Left lung (tissue), 4 donors: ENCODE measurements at regions not wholly inside any gene's neighbourhood (a gene's known extent, or its start where the extent isn't known, plus 50 kb on each side); places are given as distances from the start of the nearest gene placed in this dataset.

Experiments
- ATAC-seq: fragments of 200-7000 bp; cut with Tn5 transposase; one replicate; pipeline ENCODE4 v1.9.1; 2020; ENCODE audit warnings: moderate library complexity
- DNase-seq, 4 donors: peaks; one replicate each; pipeline ENCODE4 v3.0.0-alpha.2; 2013 to 2020
- H3K27ac ChIP-seq, 2 donors: fragments of 200-600 bp; sonication (generic) in 1 of 2; one replicate each; pipeline versions ENCODE4 v1.5.0 to v1.8.0; 2020 to 2021
- H3K27me3 ChIP-seq, 2 donors: fragments of 200-600 bp; sonication (generic) in 1 of 2; one replicate each; pipeline versions ENCODE4 v1.5.0 to v1.8.0; 2020 to 2021
- H3K36me3 ChIP-seq, 2 donors: fragments of 200-600 bp; sonication (generic) in 1 of 2; one replicate each; pipeline versions ENCODE4 v1.5.0 to v1.8.0; 2020 to 2021
- H3K4me1 ChIP-seq, 2 donors: fragments of 200-600 bp; one replicate each; pipeline ENCODE4 v1.8.0; 2021
- H3K4me3 ChIP-seq, 2 donors: fragments of 200-600 bp; sonication (generic) in 1 of 2; one replicate each; pipeline versions ENCODE4 v1.5.0 to v1.8.0; 2020 to 2021; ENCODE audit warnings: mild to moderate bottlenecking in 1 of 2
- H3K9me3 ChIP-seq, 2 donors: fragments of 200-600 bp; sonication (generic) in 1 of 2; one replicate each; pipeline versions ENCODE4 v1.5.0 to v1.8.0; 2020 to 2021
- intact Hi-C, 2 donors: fragments of 100-400 bp; cut with DNase I; formaldehyde crosslinking; loops; one replicate each; pipeline versions ENCODE4 v1.11.2 to v1.14.2; 2022
- TF ChIP-seq, protein P1 (sequence below), 2 donors: fragments of 200-600 bp; sonication (generic) in 1 of 2; IDR thresholded peaks; one replicate each; pipeline versions ENCODE4 v1.5.0 to v1.8.0; 2021; ENCODE audit warnings: antibody characterized with exemption in 2 of 2
- donor health status: DM: no; HTN: yes; CAD: no.
- donor health status: DM: no; HTN: no; CAD: no.

DNA sequence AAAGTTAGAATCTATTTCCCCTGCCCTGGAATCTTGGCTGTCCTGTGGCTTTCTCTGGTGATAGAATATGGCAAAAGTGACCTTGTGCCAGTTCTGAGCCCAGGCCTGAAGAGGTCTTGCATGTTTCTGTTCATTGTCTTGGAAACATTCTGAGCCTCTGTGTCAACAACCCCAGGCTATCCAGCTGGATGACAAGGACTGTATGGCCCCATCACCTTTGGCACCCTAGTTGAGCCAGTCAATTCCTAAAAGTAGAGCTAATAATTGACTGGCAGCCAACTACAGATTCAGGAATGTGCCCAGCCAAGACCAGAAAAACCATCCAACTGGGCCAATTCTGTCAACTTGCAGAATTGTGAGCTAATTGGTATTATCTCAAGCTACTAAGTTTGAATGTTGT, 514.1 kb upstream of the LARGE1 start:
- H3K9me3 ChIP-seq, result peaks cover 0 to 3% of the 10 kb centered on the region in 2 donors
- ATAC-seq (no peak), DNase-seq (no peak)
- H3K4me1 ChIP-seq, result no peaks in the 10 kb centered on the region
- H3K36me3 ChIP-seq, result no peaks in the 10 kb centered on the region
- H3K4me3 ChIP-seq, result no peak overlapping the region
- intact Hi-C loops, result no loop called here
- H3K27me3 ChIP-seq, result no peaks in the 10 kb centered on the region
- no peak overlapping the region for H3K27ac ChIP-seq
- TF ChIP-seq, protein P1, sequence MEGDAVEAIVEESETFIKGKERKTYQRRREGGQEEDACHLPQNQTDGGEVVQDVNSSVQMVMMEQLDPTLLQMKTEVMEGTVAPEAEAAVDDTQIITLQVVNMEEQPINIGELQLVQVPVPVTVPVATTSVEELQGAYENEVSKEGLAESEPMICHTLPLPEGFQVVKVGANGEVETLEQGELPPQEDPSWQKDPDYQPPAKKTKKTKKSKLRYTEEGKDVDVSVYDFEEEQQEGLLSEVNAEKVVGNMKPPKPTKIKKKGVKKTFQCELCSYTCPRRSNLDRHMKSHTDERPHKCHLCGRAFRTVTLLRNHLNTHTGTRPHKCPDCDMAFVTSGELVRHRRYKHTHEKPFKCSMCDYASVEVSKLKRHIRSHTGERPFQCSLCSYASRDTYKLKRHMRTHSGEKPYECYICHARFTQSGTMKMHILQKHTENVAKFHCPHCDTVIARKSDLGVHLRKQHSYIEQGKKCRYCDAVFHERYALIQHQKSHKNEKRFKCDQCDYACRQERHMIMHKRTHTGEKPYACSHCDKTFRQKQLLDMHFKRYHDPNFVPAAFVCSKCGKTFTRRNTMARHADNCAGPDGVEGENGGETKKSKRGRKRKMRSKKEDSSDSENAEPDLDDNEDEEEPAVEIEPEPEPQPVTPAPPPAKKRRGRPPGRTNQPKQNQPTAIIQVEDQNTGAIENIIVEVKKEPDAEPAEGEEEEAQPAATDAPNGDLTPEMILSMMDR (IDR thresholded peaks at IDR 0.05), result no peak

GRCh38 chr22:34437140-34437539, 516.9 kb upstream of the LARGE1 start:
- ATAC-seq (no peak), DNase-seq (no peak)
- Histone ChIP-seq H3K9me3 (peaks cover 0 to 3% of the 10 kb centered on the region in 2 donors), H3K4me3 (no peak overlapping the region), H3K27me3 (no peaks in the 10 kb centered on the region), H3K36me3 (no peaks in the 10 kb centered on the region), H3K4me1 (no peaks in the 10 kb centered on the region), H3K27ac (no peak overlapping the region)
- intact Hi-C loops, result no loop called here
- TF ChIP-seq, protein P1 (IDR thresholded peaks at IDR 0.05), result no peak

GRCh38 chr22:34454598-34454997, 534.3 kb upstream of the LARGE1 start:
- intact Hi-C loops, result no loop called here
- H3K36me3 ChIP-seq, result no peaks in the 10 kb centered on the region
- H3K4me3 ChIP-seq, result no peak overlapping the region
- DNase-seq (peak in 1 of 4 donors; percentile 0), ATAC-seq (no peak)
- H3K27ac ChIP-seq, result no peak overlapping the region
- H3K9me3 ChIP-seq, result no peaks in the 10 kb centered on the region
- TF ChIP-seq, protein P1 (IDR thresholded peaks at IDR 0.05), result no peak
- peaks cover 0 to 4% of the 10 kb centered on the region in 2 donors for H3K27me3 ChIP-seq
- no peaks in the 10 kb centered on the region for H3K4me1 ChIP-seq

GRCh38 chr22:34462795-34463194, 542.5 kb upstream of the LARGE1 start:
- TF ChIP-seq, protein P1 (IDR thresholded peaks at IDR 0.05), result no peak
- intact Hi-C loops, result no loop called here
- H3K4me3 ChIP-seq, result no peak overlapping the region
- H3K27me3 ChIP-seq, result peaks cover 0 to 4% of the 10 kb centered on the region in 2 donors
- ATAC-seq (no peak), DNase-seq (no peak)
- H3K27ac ChIP-seq, result no peak overlapping the region
- H3K36me3 ChIP-seq, result no peaks in the 10 kb centered on the region
- H3K4me1 ChIP-seq, result no peaks in the 10 kb centered on the region
- H3K9me3 ChIP-seq, result no peaks in the 10 kb centered on the region

- intact Hi-C loops, result no loop called here
- TF ChIP-seq, protein P1 (IDR thresholded peaks at IDR 0.05), result no peak
- Histone ChIP-seq H3K27ac (no peak overlapping the region), H3K36me3 (no peaks in the 10 kb centered on the region), H3K4me1 (no peaks in the 10 kb centered on the region), H3K9me3 (peaks cover 0 to 10% of the 10 kb centered on the region in 2 donors), H3K4me3 (no peak overlapping the region), H3K27me3 (no peaks in the 10 kb centered on the region)
- ATAC-seq (no peak), DNase-seq (no peak)
Measured at GRCh38 chr22:34475886-34476285, 555.6 kb upstream of the LARGE1 start.
